Omental fat pad (tissue), 3 donors: ENCODE measurements at regions not wholly inside any gene's neighbourhood (a gene's known extent, or its start where the extent isn't known, plus 50 kb on each side); places are given as distances from the start of the nearest gene placed in this dataset.

ENCODE experiments used
- ATAC-seq: fragments of 150-250 bp; one replicate; pipeline ENCODE4 v1.9.1; 2016; ENCODE audit warnings: mild to moderate bottlenecking, moderate library complexity; ENCODE audit not compliant: low FRiP score
- DNase-seq: peaks from one replicate; pipeline ENCODE4 v3.0.0-alpha.2; 2019; ENCODE audit warnings: low spot score
- TF ChIP-seq, protein P1 (sequence below), 3 donors: fragments of 450-650 bp; IDR thresholded peaks; one replicate each; pipeline ENCODE4 v1.5.1; 2016 to 2017; ENCODE audit warnings: antibody characterized with exemption in 3 of 3, mild to moderate bottlenecking in 3 of 3, moderate library complexity in 2 of 3

DNA sequence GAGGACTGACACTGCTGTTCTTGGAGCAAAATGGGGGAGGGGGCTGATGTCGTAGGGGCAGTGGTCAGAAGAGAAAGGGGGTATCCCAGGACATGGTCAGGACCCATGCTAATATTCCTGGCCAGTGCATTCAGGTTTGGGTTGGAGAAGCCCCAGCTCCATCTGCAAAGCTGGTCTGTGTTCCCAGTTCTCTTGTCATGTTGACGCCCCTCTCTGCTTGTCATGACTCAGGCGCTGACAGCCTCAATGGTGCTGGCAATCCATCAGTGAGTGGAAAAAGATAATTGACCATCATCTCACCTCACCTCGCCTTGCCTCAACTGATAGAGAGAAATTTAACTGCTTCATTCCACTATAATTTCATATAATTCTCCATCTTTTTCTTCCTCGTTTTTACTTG, 283.1 kb upstream of the CADM1 start:
- TF ChIP-seq, protein P1, sequence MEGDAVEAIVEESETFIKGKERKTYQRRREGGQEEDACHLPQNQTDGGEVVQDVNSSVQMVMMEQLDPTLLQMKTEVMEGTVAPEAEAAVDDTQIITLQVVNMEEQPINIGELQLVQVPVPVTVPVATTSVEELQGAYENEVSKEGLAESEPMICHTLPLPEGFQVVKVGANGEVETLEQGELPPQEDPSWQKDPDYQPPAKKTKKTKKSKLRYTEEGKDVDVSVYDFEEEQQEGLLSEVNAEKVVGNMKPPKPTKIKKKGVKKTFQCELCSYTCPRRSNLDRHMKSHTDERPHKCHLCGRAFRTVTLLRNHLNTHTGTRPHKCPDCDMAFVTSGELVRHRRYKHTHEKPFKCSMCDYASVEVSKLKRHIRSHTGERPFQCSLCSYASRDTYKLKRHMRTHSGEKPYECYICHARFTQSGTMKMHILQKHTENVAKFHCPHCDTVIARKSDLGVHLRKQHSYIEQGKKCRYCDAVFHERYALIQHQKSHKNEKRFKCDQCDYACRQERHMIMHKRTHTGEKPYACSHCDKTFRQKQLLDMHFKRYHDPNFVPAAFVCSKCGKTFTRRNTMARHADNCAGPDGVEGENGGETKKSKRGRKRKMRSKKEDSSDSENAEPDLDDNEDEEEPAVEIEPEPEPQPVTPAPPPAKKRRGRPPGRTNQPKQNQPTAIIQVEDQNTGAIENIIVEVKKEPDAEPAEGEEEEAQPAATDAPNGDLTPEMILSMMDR (IDR thresholded peaks at IDR 0.05) = no peak
- ATAC-seq (no peak), DNase-seq (no peak)

DNA sequence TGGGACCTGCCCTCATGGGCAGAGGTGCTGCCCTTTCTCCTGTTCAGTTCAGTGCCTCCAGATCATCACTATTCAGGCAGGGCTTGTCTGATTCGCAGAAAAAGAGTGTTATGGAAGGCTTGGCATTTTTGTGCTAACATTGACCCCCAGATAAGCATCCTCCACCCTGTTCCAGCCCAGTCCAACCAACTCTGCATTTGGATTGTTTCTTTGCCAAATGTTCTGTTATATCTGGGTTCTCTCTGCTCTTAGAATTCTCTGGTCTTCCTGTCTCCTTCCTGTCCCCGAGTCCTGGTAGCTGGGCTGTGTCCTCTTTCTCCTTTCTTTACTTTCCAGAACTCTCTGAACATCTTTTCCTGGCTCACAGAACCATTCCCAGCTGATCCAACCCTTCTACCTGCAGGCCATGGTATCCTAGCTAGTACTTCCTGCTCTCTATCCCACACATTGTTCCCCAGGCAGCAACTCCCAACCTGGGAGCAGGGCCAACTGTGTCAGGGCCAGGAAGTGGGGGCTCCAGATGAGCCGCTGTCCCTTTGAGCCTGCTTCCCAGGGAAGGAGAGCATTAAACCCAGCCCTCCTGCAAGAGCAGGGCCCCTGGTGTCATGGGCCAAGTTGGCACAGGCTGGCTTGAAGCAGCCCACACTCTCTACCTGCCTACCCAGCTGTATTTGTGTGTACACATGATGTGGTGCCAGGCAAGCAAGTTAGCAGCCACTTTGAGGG, 280.7 kb upstream of the CADM1 start:
- no peak for ATAC-seq
- no peak for DNase-seq
- TF ChIP-seq, protein P1 (IDR thresholded peaks at IDR 0.05) = no peak

DNA sequence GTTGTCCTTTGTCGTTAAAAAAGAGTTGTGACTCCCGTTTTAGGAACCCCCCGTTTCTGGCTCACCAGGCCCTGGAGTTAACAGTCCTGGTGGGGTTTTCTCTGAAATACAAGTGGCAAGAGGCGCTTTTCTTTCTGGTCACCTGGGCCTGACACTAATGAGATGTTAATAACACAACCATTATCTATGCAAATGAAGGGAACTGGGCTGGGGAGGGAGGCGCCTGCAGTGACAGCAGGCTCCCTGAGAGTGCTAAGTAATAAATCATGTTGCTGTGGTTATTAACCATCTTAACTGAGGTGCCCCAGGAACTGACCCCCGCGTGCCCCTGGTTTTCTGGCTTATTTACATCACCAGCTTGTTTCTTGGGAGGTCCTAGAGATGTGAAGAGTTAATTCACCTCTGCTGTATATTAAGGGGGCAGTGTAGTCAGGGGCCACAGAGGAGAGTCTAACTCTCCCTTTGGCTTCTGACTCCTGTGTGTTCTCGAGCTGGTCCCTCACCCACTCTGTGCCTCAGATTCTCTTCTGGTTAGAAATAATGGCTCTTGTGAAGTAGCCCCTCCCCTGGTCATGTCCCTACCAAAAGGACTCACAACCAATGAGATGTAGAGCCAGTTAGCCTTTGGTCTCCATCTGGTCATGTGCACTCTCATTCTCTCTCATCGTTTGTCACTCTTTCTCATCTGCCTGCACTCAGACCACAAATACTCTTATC, 276.6 kb upstream of the CADM1 start:
- no peak for ATAC-seq
- TF ChIP-seq, protein P1 (IDR thresholded peaks at IDR 0.05) = no peak
- DNase-seq = no peak

DNA sequence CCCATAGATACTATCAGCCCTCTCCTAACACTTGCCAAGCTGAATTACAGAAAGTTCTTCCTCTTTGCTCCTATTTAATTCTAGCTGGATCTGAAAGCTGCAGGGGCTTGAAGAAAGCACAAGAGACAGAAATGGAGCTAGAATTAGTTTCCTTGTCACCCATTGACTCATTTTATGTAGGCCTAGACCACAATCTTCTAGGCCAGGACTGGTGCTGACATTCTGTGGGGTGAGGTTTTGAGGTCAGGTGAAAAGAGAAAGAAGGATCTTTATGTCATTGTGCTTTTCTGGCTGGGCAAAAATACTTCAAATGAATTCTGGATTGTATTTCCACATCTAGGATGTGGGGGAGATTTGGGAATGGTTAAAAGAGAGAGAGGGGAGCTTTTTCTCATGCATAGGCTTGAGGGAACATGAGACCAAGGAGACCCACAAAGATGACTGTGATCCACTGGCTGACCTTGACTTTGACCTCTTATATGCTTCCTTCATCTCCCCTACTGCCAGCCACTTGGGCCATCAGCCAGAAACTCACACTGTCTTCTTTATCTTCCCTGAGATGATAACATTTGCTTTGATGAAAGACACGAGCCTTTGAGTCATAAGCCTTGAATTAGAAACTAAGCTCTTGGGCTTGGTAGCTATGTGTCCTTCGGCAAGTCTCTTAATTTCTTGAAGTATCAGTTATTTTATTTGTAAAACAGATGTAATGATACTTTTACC, 274.9 kb upstream of the CADM1 start:
- no peak for DNase-seq
- TF ChIP-seq, protein P1 (IDR thresholded peaks at IDR 0.05) = no peak
- no peak for ATAC-seq

DNA sequence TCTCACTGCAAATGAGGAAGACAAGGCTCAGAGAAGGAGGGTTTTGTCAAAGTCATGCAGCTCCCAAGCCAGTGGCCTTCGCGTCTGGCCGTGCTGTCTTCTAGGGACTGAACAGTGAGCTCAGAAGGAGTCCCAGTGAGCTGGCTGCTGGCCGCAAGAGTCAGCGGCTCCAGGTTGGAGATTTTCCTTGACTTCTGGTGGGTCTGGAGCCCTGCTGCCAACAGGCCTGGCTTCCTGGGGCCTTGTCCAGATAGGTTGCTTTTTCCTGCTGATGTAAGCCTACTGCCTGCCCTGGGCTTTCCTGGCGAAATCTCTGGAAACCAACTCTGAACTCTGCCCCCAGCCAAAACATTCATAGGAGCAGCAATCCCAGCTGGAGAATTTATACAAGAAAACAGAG, 272.7 kb upstream of the CADM1 start:
- TF ChIP-seq, protein P1 (IDR thresholded peaks at IDR 0.05) = no peak
- ATAC-seq = no peak
- no peak for DNase-seq

DNA sequence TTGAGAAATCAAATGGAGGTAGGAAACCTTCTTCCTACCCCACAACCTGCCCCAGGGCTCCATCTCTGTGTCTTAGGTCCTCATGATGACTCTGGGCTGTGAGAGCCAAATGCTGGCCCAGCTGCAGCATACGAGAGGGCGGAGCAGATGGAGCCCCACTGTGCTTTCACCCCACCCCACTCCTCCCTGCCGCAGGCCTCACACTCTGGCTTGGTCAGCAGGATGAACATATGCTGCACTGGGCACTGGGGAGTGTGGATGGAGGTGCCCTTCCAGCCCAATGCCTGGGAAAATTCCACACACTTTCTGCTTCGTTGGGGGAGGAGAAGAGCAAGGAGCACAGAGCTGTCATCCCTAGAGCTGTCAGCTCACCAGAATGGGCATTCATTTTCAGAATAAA, 271.6 kb upstream of the CADM1 start:
- DNase-seq (no peak), ATAC-seq (no peak)
- TF ChIP-seq, protein P1 (IDR thresholded peaks at IDR 0.05) = no peak
